HCT116 (cell line): ENCODE measurements at regions not wholly inside any gene's neighbourhood (a gene's known extent, or its start where the extent isn't known, plus 50 kb on each side); places are given as distances from the start of the nearest gene placed in this dataset.

Experiments used
- ATAC-seq: fragments of 200-7000 bp; cut with Tn5 transposase; 2 replicates; pipeline ENCODE4 v1.9.1; 2020; ENCODE audit warnings: mild to moderate bottlenecking, moderate library complexity
- BruUV-seq: library from RNA; stranded (reverse); fragments of 400-500 nt; replicated peaks from 2 replicates; lab custom pipeline; 2021; lab: Mats Ljungman, UMichigan
- CTCF ChIA-PET: fragments of 300-600 bp; sonication (Branson Sonifier 250); formaldehyde crosslinking; loops from one replicate; lab custom pipeline; 2021; ENCODE audit warnings: antibody characterized with exemption; lab: Charles Lee
- POLR2A ChIA-PET: fragments of 300-600, 350-600 bp; sonication (Branson Sonifier 250); formaldehyde crosslinking; loops from one replicate; lab custom pipeline; 2021; ENCODE audit warnings: antibody characterized with exemption; lab: Charles Lee
- RAD21 ChIA-PET, 2 experiments: fragments of 300-600 bp; sonication (Branson Sonifier 250); formaldehyde crosslinking; loops; one replicate each; lab custom pipeline; 2023; ENCODE audit warnings: low total read pairs in 2 of 2; ENCODE audit not compliant: uncharacterized antibody in 2 of 2, unreplicated experiment in 2 of 2, low non-redundant PET in 1 of 2; lab: Charles Lee
- DNase-seq: peaks from one replicate; pipeline ENCODE4 v3.0.0-alpha.2; 2010; ENCODE audit warnings: low read depth, low spot score
- H2AFZ ChIP-seq: fragments of 200-600 bp; shearing (Covaris generic), sonication (generic); 2 replicates; pipeline ENCODE4 v1.6.1; 2017; ENCODE audit warnings: low read depth, mixed run types, mixed read lengths, antibody characterized with exemption, low read length; ENCODE audit not compliant: poor library complexity, severe bottlenecking
- H3K27ac ChIP-seq: 2 replicates; pipeline ENCODE4 v1.5.1; 2012; ENCODE audit warnings: low read depth, low read length
- H3K27me3 ChIP-seq: fragments of 200-600 bp; sonication (generic); 2 replicates; pipeline ENCODE4 v1.6.1; 2016; ENCODE audit warnings: mixed run types, low read length, mixed read lengths; ENCODE audit not compliant: insufficient read depth
- H3K36me3 ChIP-seq, 2 experiments: fragments of 200-500 bp in 1 of 2; fragments of 200-600 bp in 1 of 2; sonication (Bioruptor generic) in 1 of 2; sonication (generic) in 1 of 2; 2 replicates each; pipeline versions ENCODE4 v1.5.1 to v1.6.1; 2014 to 2016; ENCODE audit warnings: low read length in 2 of 2, inconsistent platforms in 1 of 2, mixed read lengths in 1 of 2, mixed run types in 1 of 2; ENCODE audit not compliant: insufficient read depth in 2 of 2, control insufficient read depth in 1 of 2
- H3K4me1 ChIP-seq, 2 experiments: fragments of 200-600 bp in 1 of 2; sonication (generic) in 1 of 2; 2 replicates each; pipeline versions ENCODE4 v1.5.1 to v1.6.1; 2012 to 2017; ENCODE audit warnings: low read length in 2 of 2, inconsistent platforms in 1 of 2, mild to moderate bottlenecking in 1 of 2, mixed read lengths in 1 of 2, mixed run types in 1 of 2, moderate library complexity in 1 of 2; ENCODE audit not compliant: insufficient read depth in 2 of 2, control insufficient read depth in 1 of 2
- H3K4me2 ChIP-seq: fragments of 200-600 bp; sonication (generic); 2 replicates; pipeline ENCODE4 v1.6.1; 2017; ENCODE audit warnings: mixed run types, low read length, mixed read lengths
- H3K4me3 ChIP-seq, 2 experiments: fragments of 200-600 bp in 1 of 2; sonication (generic) in 1 of 2; replicated peaks in 1 of 2; 2 replicates each; pipeline ENCODE4 v1.5.1; 2011 to 2016; ENCODE audit warnings: low read length in 2 of 2, control low read depth in 1 of 2, low read depth in 1 of 2, mild to moderate bottlenecking in 1 of 2, mixed read lengths in 1 of 2, mixed run types in 1 of 2
- H3K79me2 ChIP-seq: fragments of 200-600 bp; sonication (generic); 2 replicates; pipeline ENCODE4 v1.6.1; 2017; ENCODE audit warnings: mild to moderate bottlenecking, mixed run types, low read length, moderate library complexity, mixed read lengths; ENCODE audit not compliant: insufficient read depth
- H3K9ac ChIP-seq: fragments of 200-600 bp; sonication (generic); 2 replicates; pipeline ENCODE4 v1.6.1; 2016; ENCODE audit warnings: low read length, mixed read lengths
- H3K9me2 ChIP-seq: fragments of 200-600 bp; sonication (generic), shearing (Covaris generic); 2 replicates; pipeline ENCODE4 v1.6.1; 2017; ENCODE audit warnings: mixed run types, mild to moderate bottlenecking, moderate library complexity; ENCODE audit not compliant: insufficient read depth
- H3K9me3 ChIP-seq, 2 experiments: fragments of 200-500 bp in 1 of 2; fragments of 200-600 bp in 1 of 2; sonication (Bioruptor generic) in 1 of 2; sonication (generic) in 1 of 2; 2 replicates each; pipeline ENCODE4 v1.6.1; 2014 to 2017; ENCODE audit warnings: low read length in 2 of 2, mixed read lengths in 2 of 2, inconsistent platforms in 1 of 2, low read depth in 1 of 2, mild to moderate bottlenecking in 1 of 2, mixed run types in 1 of 2, moderate library complexity in 1 of 2; ENCODE audit not compliant: control insufficient read depth in 1 of 2, insufficient read depth in 1 of 2
- H4K20me1 ChIP-seq: fragments of 200-600 bp; sonication (generic), shearing (Covaris generic); 2 replicates; pipeline ENCODE4 v1.6.1; 2017; ENCODE audit warnings: mixed run types, mild to moderate bottlenecking, moderate library complexity; ENCODE audit not compliant: insufficient read depth
- EZH2 ChIP-seq: fragments of 200-600 bp; sonication (generic); IDR thresholded peaks from 2 replicates; pipeline ENCODE4 v1.6.1; 2017; ENCODE audit warnings: antibody characterized with exemption, mixed run types
- EZH2phosphoT487 ChIP-seq: fragments of 200-600 bp; IDR thresholded peaks from 2 replicates; pipeline ENCODE4 v1.6.1; 2018; ENCODE audit warnings: antibody characterized with exemption, borderline replicate concordance
- FOSL1 ChIP-seq: IDR thresholded peaks from 2 replicates; pipeline ENCODE4 v1.6.1; 2012; ENCODE audit warnings: low read depth
- POLR2A ChIP-seq: IDR thresholded peaks from 2 replicates; pipeline ENCODE4 v1.7.0; 2011; ENCODE audit warnings: borderline replicate concordance; ENCODE audit not compliant: insufficient read depth, insufficient read length; ENCODE audit errors: extremely low read depth
- SRF ChIP-seq: IDR thresholded peaks from 2 replicates; pipeline ENCODE4 v1.6.1; 2012; ENCODE audit warnings: low read depth
- ZNF274 ChIP-seq: fragments of 200-500 bp; sonication (Bioruptor generic); IDR thresholded peaks from 2 replicates; pipeline ENCODE4 v1.6.1; 2014; ENCODE audit warnings: mild to moderate bottlenecking, low read depth, low read length, inconsistent platforms
- intact Hi-C: fragments of 100-400 bp; cut with micrococcal nuclease; formaldehyde crosslinking; loops from 2 replicates; pipeline ENCODE4 v1.10.0; 2022
- TF ChIP-seq, protein P1 (sequence below): IDR thresholded peaks from 2 replicates; pipeline ENCODE4 v1.6.1; 2011; ENCODE audit warnings: mild to moderate bottlenecking, low read length, moderate library complexity; ENCODE audit not compliant: insufficient replicate concordance; ENCODE audit errors: extremely low read depth
- TF ChIP-seq, protein P2 (sequence below): IDR thresholded peaks from 2 replicates; pipeline ENCODE4 v1.6.1; 2012

DNA sequence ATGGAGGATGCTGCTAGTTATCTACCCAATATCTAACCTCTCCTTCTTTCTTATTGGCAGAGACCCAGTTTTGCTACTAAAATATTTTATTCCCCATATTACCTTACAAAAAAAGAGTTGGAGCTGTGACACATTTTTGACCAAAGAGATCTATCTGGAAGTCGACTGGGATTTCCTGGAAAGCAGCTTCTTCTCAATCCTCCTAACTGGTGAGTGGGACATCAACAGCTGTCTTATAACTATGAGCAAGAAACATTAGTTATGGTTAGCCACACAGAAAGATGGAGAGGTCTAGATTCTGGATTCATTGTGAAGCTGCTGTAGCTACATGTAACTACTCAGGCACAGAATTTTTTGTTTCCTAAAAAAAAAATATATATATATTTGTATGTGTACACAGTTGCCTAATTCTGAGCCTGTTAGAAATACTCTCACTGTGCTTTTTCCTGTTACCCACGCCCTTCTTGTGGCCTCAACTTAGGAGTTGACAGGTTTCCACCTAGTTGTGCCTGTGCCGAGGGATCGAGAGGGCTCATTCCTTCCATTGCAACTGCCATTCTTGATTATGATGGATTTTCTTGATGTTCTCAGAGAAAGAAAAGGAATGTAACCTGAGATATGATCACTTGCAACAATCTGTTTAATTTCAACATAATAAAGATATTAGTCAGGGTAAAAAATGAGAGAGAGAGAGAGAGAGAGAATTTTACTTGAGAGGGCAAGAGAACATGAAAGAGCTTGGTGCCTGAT lies 142.0 kb downstream of the SLC17A6 start (continued):
- TF ChIP-seq, protein P1, sequence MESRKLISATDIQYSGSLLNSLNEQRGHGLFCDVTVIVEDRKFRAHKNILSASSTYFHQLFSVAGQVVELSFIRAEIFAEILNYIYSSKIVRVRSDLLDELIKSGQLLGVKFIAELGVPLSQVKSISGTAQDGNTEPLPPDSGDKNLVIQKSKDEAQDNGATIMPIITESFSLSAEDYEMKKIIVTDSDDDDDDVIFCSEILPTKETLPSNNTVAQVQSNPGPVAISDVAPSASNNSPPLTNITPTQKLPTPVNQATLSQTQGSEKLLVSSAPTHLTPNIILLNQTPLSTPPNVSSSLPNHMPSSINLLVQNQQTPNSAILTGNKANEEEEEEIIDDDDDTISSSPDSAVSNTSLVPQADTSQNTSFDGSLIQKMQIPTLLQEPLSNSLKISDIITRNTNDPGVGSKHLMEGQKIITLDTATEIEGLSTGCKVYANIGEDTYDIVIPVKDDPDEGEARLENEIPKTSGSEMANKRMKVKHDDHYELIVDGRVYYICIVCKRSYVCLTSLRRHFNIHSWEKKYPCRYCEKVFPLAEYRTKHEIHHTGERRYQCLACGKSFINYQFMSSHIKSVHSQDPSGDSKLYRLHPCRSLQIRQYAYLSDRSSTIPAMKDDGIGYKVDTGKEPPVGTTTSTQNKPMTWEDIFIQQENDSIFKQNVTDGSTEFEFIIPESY: no peak

GRCh38 chr11:22479208-22479607 lies 141.0 kb downstream of the SLC17A6 start:
- Histone ChIP-seq H3K27ac (no peak overlapping the region), H3K79me2 (no peaks in the 10 kb centered on the region), H3K9me2 (no peaks in the 10 kb centered on the region), H3K9ac (no peak overlapping the region), H2AFZ (no peak overlapping the region), H3K4me3 (no peak overlapping the region), H3K4me2 (no peak overlapping the region), H3K9me3 (no peaks in the 10 kb centered on the region), H3K36me3 (no peaks in the 10 kb centered on the region), H3K4me1 (no peaks in the 10 kb centered on the region), H4K20me1 (no peaks in the 10 kb centered on the region), H3K27me3 (0 out of 2 replicates have a peak, but pooled peaks cover 3% of the 10 kb centered on the region)
- ATAC-seq: no peak
- BruUV-seq: no TSS peak
- intact Hi-C loops: no loop called here
- POLR2A ChIA-PET: no interaction called here
- CTCF ChIA-PET: no interaction called here
- DNase-seq: no peak
- RAD21 ChIA-PET: no interaction called here
- TF ChIP-seq FOSL1 (no peak), POLR2A (no peak), EZH2phosphoT487 (no peak), ZNF274 (no peak), EZH2 (no peak), SRF (no peak)
- TF ChIP-seq, protein P2, sequence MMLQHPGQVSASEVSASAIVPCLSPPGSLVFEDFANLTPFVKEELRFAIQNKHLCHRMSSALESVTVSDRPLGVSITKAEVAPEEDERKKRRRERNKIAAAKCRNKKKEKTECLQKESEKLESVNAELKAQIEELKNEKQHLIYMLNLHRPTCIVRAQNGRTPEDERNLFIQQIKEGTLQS: no peak
- TF ChIP-seq, protein P1: no peak
